Left lung (tissue), 4 donors: ENCODE measurements at regions not wholly inside any gene's neighbourhood (a gene's known extent, or its start where the extent isn't known, plus 50 kb on each side); places are given as distances from the start of the nearest gene placed in this dataset.

ENCODE experiments used
- ATAC-seq: fragments of 200-7000 bp; cut with Tn5 transposase; one replicate; pipeline ENCODE4 v1.9.1; 2020; ENCODE audit warnings: moderate library complexity
- DNase-seq, 4 donors: peaks; one replicate each; pipeline ENCODE4 v3.0.0-alpha.2; 2013 to 2020
- H3K27ac ChIP-seq, 2 donors: fragments of 200-600 bp; sonication (generic) in 1 of 2; one replicate each; pipeline versions ENCODE4 v1.5.0 to v1.8.0; 2020 to 2021
- H3K27me3 ChIP-seq, 2 donors: fragments of 200-600 bp; sonication (generic) in 1 of 2; one replicate each; pipeline versions ENCODE4 v1.5.0 to v1.8.0; 2020 to 2021
- H3K36me3 ChIP-seq, 2 donors: fragments of 200-600 bp; sonication (generic) in 1 of 2; one replicate each; pipeline versions ENCODE4 v1.5.0 to v1.8.0; 2020 to 2021
- H3K4me1 ChIP-seq, 2 donors: fragments of 200-600 bp; one replicate each; pipeline ENCODE4 v1.8.0; 2021
- H3K4me3 ChIP-seq, 2 donors: fragments of 200-600 bp; sonication (generic) in 1 of 2; one replicate each; pipeline versions ENCODE4 v1.5.0 to v1.8.0; 2020 to 2021; ENCODE audit warnings: mild to moderate bottlenecking in 1 of 2
- H3K9me3 ChIP-seq, 2 donors: fragments of 200-600 bp; sonication (generic) in 1 of 2; one replicate each; pipeline versions ENCODE4 v1.5.0 to v1.8.0; 2020 to 2021
- intact Hi-C, 2 donors: fragments of 100-400 bp; cut with DNase I; formaldehyde crosslinking; loops; one replicate each; pipeline versions ENCODE4 v1.11.2 to v1.14.2; 2022
- TF ChIP-seq, protein P1 (sequence below), 2 donors: fragments of 200-600 bp; sonication (generic) in 1 of 2; IDR thresholded peaks; one replicate each; pipeline versions ENCODE4 v1.5.0 to v1.8.0; 2021; ENCODE audit warnings: antibody characterized with exemption in 2 of 2
- donor health status: DM: no; HTN: yes; CAD: no.
- donor health status: DM: no; HTN: no; CAD: no.

- no peak overlapping the region for H3K4me3 ChIP-seq
- peaks cover 0 to 11% of the 10 kb centered on the region in 2 donors for H3K36me3 ChIP-seq
- intact Hi-C loops: loop anchor here in 1 of 2 donors (5.0 to 10.0 kb wide), 2 partner anchors 112 to 145 kb away; no protein-coding TSS in a partner anchor
- peaks cover 12 to 39% of the 10 kb centered on the region in 2 donors for H3K4me1 ChIP-seq
- ATAC-seq (no peak), DNase-seq (no peak)
- H3K27me3 ChIP-seq: no peaks in the 10 kb centered on the region
- TF ChIP-seq, protein P1, sequence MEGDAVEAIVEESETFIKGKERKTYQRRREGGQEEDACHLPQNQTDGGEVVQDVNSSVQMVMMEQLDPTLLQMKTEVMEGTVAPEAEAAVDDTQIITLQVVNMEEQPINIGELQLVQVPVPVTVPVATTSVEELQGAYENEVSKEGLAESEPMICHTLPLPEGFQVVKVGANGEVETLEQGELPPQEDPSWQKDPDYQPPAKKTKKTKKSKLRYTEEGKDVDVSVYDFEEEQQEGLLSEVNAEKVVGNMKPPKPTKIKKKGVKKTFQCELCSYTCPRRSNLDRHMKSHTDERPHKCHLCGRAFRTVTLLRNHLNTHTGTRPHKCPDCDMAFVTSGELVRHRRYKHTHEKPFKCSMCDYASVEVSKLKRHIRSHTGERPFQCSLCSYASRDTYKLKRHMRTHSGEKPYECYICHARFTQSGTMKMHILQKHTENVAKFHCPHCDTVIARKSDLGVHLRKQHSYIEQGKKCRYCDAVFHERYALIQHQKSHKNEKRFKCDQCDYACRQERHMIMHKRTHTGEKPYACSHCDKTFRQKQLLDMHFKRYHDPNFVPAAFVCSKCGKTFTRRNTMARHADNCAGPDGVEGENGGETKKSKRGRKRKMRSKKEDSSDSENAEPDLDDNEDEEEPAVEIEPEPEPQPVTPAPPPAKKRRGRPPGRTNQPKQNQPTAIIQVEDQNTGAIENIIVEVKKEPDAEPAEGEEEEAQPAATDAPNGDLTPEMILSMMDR (IDR thresholded peaks at IDR 0.05): no peak
- no peak overlapping the region for H3K27ac ChIP-seq
- no peaks in the 10 kb centered on the region for H3K9me3 ChIP-seq
Measured at GRCh38 chr2:16612490-16612889, 53.1 kb downstream of the CYRIA start.

DNA sequence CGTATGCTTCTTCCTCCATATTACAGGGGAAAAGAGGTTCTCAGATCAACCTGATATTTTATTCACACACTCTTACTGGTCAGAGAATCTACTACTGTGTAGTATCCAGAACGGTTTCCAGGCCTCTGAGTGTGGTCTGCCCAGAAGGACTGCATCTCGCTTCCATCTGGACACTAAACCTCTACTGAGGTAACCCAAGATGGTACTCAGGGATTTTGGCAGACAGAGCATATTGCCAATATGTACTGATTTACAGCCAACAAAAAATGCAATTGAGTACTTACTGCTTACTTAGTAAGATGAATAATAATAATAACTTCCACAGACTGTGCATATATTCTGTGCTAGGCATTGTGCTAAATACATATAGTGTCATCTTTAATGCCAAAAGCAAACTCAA lies 55.8 kb downstream of the CYRIA start:
- ATAC-seq: no peak
- TF ChIP-seq, protein P1 (IDR thresholded peaks at IDR 0.05): no peak
- H3K36me3 ChIP-seq: peaks cover 0 to 9% of the 10 kb centered on the region in 2 donors
- H3K4me3 ChIP-seq: no peak overlapping the region
- DNase-seq: no peak
- H3K4me1 ChIP-seq: peaks cover 8 to 34% of the 10 kb centered on the region in 2 donors
- H3K27ac ChIP-seq: no peak overlapping the region
- H3K27me3 ChIP-seq: no peaks in the 10 kb centered on the region
- no peaks in the 10 kb centered on the region for H3K9me3 ChIP-seq
- intact Hi-C loops: loop anchor here in 1 of 2 donors (5.0 to 10.0 kb wide), 4 partner anchors 55 to 665 kb away; partner anchors contain the start of gene MYCN

DNA sequence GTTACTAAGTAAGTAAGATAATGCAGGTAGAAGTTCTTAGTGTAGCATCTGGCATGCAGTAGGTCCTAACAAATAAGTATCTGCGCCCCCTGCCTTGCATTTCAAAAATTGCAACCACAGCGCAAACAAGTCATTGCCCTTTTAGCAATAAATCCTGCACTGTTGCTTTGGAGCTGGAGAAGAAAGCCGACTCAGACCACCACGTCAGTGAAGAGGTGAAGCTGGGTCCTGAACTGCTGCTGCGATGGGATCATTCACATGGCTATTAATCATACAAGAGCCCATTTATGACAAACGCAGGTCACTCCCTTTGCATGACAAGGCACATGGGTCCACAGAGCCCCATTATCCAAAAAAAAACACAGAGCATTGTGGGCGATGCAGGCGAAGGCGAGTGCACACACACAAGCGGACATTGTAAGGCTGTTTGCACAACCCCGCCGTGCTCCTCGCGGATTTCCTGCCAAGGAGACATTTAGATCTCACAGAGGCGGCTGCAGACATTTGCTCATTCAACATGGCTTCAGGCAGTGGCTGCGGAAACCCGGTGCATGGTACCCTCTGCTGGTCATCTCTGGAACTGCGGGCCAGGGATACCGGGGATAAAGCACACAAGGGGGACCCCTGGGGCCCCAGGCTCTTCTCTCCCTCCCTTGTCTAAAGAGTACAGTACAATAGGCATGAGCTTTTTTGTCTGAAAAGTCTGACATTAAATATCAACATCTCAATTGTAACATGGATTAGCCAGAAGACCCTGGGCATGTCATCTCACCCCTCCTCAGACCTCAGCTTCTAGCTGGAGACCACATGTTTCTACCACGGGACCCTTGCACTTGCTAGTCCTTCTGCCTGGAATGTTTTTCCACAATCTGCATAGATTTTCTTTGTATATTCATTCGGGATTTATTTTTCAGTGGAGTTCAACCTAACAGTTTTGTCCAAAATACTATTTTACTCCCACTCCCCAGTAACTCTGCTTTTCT lies 56.7 kb downstream of the CYRIA start:
- peak overlapping the region; percentile 28 to 51 for H3K27ac ChIP-seq

DNA sequence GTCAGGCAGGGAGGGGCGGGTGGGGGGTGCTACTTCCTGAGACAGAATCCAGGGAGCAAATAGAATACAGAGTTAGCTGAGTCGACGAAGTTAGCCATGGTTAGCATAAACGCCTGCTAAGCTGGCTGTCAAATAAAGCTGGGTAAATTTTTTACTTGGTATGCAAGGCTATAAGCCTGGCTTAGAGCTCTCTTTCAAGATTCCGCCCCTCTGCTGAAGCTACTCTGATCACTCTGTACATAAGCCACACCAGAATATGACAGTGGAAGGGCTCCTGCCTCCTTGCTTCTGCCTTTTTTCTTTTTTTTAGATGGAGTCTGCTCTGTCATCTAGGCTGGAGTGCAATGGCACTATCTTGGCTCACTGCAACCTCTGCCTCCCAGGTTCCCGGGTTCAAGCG lies 58.3 kb downstream of the CYRIA start:
- no peak for ATAC-seq
- H3K27ac ChIP-seq: no peak overlapping the region
- TF ChIP-seq, protein P1 (IDR thresholded peaks at IDR 0.05): no peak
- H3K4me3 ChIP-seq: no peak overlapping the region
- no peaks in the 10 kb centered on the region for H3K9me3 ChIP-seq
- H3K27me3 ChIP-seq: no peaks in the 10 kb centered on the region
- no peak for DNase-seq
- intact Hi-C loops: loop anchor here in 1 of 2 donors (10.0 kb wide), 2 partner anchors 52 to 662 kb away; partner anchors contain the start of gene MYCN
- H3K4me1 ChIP-seq: peaks cover 4 to 23% of the 10 kb centered on the region in 2 donors
- H3K36me3 ChIP-seq: peaks cover 0 to 4% of the 10 kb centered on the region in 2 donors

More for the DNA sequence above, 56.7 kb downstream of the CYRIA start:
- TF ChIP-seq, protein P1 (IDR thresholded peaks at IDR 0.05): peak; percentile 93 to 97
- ATAC-seq (peak; percentile 99), DNase-seq (peak; percentile 75 to 92 (median 84))
- intact Hi-C loops: loop anchor here in 1 of 2 donors (10.0 kb wide), 2 partner anchors 54 to 664 kb away; partner anchors contain the start of gene MYCN
- no peaks in the 10 kb centered on the region for H3K27me3 ChIP-seq
- no peaks in the 10 kb centered on the region for H3K9me3 ChIP-seq
- peaks cover 5 to 30% of the 10 kb centered on the region in 2 donors for H3K4me1 ChIP-seq
- peak overlapping the region; percentile 30 to 35 for H3K4me3 ChIP-seq
- H3K36me3 ChIP-seq: peaks cover 0 to 9% of the 10 kb centered on the region in 2 donors

DNA sequence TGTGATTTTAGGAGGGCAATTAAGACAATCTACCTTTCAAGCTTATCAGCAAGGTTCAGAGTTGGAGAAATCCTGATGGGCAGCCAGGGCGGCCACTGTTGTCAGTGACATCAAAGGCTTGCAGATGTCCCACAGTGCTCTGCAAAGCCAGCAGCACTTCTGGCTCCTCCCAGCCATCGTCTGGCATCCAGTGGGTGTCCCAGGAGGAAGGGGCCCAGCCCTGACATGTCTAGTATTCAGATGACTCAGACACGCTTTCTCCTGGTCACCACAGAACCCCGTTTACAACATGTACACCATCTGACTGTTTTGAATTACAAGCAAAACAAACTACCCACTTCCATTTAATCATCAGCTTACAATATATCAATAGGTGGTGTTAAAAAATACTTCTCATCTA lies 61.4 kb downstream of the CYRIA start:
- H3K4me1 ChIP-seq: peaks cover 4 to 11% of the 10 kb centered on the region in 2 donors
- no peak for DNase-seq
- TF ChIP-seq, protein P1 (IDR thresholded peaks at IDR 0.05): no peak
- H3K36me3 ChIP-seq: peaks cover 0 to 3% of the 10 kb centered on the region in 2 donors
- no peak for ATAC-seq
- no peaks in the 10 kb centered on the region for H3K27me3 ChIP-seq
- H3K27ac ChIP-seq: no peak overlapping the region
- H3K9me3 ChIP-seq: no peaks in the 10 kb centered on the region
- intact Hi-C loops: loop anchor here in 1 of 2 donors (10.0 kb wide), 2 partner anchors 49 to 659 kb away; partner anchors contain the start of gene MYCN
- no peak overlapping the region for H3K4me3 ChIP-seq
